GM10248 (cell line): ENCODE measurements at regions not wholly inside any gene's neighbourhood (a gene's known extent, or its start where the extent isn't known, plus 50 kb on each side); places are given as distances from the start of the nearest gene placed in this dataset.

Experiments
- CTCF ChIA-PET: fragments of 300-600 bp; sonication (Branson Sonifier 250); formaldehyde crosslinking; extraction: SDS; loops from one replicate; lab custom pipeline; 2021; ENCODE audit warnings: antibody characterized with exemption; lab: Yijun Ruan, JAX
- POLR2A ChIA-PET: fragments of 350-650 bp; sonication (Branson Sonifier 250); formaldehyde crosslinking; extraction: SDS; loops from one replicate; lab custom pipeline; 2020; ENCODE audit warnings: antibody characterized with exemption; lab: Yijun Ruan, JAX
- DNase-seq: peaks from one replicate; pipeline ENCODE4 v3.0.0; 2012; ENCODE audit errors: extremely low spot score
- CTCF ChIP-seq: IDR thresholded peaks from 2 replicates; pipeline ENCODE4 v1.5.1; 2012; ENCODE audit warnings: mild to moderate bottlenecking, low read depth; ENCODE audit errors: extremely low read depth, missing control alignments, control extremely low read depth

DNA sequence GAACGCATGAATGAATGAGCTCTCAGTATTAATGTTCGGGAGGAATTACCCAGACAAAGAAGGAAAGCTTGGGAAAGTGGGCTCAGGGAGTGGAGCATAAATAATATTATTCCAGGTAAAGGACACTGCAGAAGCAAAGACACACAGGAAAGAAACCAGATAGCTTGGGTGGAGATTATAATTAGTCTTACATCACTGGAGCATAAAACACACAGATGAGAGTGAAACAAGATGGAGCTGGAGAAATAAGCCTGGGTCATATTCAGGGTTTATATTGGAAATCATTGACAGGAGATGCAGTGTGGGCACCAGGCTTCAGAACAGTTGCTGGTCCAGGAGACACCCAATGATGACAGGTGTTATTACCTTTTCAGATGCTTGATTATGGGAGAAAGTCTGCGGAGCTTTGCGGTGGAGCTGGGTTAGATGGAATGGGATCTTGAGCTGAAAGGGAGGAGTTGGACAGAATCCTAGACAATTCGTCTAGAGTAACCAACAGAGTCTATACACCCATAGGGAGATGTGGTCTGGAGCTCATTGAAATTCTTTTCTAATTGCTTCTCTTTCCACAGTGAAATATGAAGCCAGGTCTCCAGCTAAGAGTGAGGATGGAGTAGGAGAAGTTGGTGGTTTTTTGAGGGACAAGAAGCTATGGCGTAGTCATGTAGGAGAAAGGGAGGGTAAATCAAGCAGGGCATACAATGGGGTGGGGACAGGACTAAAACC is 227.2 kb downstream of the FAM76B start:
- DNase-seq: no peak
- no peak for TF ChIP-seq CTCF
- ChIA-PET CTCF (interaction anchor here (0.7 to 1.9 kb wide), 6 partner anchors 8 to 143 kb away, joined by 3 to 8 read pairs (median 3); no protein-coding TSS in a partner anchor), POLR2A (no interaction called here)

DNA sequence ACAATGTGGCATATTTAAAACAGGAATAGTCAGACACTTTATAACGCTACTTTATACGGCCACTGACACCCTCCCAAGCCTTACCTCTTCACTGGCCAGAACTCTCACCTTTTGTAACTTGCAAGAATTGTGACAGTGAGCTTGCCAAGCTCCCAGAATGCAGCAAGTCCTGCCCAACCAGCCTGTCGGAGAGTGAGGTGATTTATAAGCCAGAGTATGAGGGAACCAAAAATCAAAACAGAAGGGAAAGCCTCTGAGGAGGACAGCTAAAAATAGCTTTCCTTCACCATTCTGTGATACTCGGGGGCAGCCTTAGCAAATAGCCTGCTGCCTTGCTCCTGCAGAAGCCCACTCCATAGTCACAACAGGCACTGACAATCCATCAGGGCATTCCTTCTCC is 229.7 kb downstream of the FAM76B start:
- CTCF ChIA-PET: interaction anchor here (2.2 kb wide), 1 partner anchor 15 kb away, joined by 6 read pairs; no protein-coding TSS in a partner anchor
- TF ChIP-seq CTCF: no peak
- POLR2A ChIA-PET: no interaction called here
- DNase-seq: no peak

DNA sequence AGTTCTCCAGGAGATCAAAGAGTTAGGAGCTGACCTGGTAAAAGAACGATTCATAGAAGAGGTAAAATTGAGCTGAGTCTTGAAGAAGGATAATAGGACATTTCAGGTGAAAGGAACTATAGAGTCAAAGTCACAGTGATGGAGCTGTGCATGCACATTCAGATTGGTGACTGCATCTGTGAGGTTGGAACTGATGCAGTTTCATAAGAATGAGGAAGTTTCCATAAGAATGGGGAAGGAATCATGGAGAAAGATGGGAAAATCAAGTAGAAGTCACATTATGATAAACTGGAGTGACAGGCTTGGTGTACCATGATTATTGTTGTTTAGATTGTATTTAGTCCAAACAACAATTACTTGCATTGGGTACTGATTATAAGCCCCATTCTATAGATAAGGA is 232.2 kb downstream of the FAM76B start:
- ChIA-PET CTCF (interaction anchor here (0.7 to 1.9 kb wide), 4 partner anchors 12 to 148 kb away, joined by 3 to 10 read pairs (median 4); no protein-coding TSS in a partner anchor), POLR2A (no interaction called here)
- DNase-seq: no peak
- TF ChIP-seq CTCF: no peak

- peak; percentile 26 for DNase-seq
- POLR2A ChIA-PET: no interaction called here
- CTCF ChIA-PET: interaction anchor here (0.9 to 1.9 kb wide), 3 partner anchors 11 to 149 kb away, joined by 3 to 10 read pairs (median 7); no protein-coding TSS in a partner anchor
- no peak for TF ChIP-seq CTCF
These were observed 233.0 kb downstream of the FAM76B start for GRCh38 chr11:95556342-95557163.

DNA sequence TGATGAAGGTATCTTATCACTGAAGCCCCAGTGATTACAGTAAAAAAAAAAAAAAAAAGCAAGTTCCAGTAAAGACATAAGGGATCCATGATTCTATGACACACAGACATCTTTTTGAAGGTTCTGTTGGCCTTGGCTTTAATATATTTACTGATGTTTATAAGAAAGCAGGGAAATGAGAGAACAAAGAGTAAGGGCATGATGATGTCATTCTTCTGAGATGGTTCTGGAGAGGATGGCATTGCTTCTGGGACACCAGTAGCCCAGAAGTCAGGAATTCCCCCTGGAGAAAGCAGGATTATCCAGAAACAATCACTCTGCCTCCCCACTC is 233.6 kb downstream of the FAM76B start:
- DNase-seq: no peak
- TF ChIP-seq CTCF: no peak
- ChIA-PET POLR2A (no interaction called here), CTCF (interaction anchor here (0.9 to 1.9 kb wide), 2 partner anchors 11 to 149 kb away, joined by 3 to 7 read pairs; no protein-coding TSS in a partner anchor)

- CTCF ChIA-PET: interaction anchor here (0.7 to 1.9 kb wide), 5 partner anchors 8 to 150 kb away, joined by 3 to 7 read pairs (median 3); no protein-coding TSS in a partner anchor
These were observed 234.7 kb downstream of the FAM76B start for GRCh38 chr11:95554911-95555310.

More at GRCh38 chr11:95554911-95555310, 234.7 kb downstream of the FAM76B start:
- no peak for TF ChIP-seq CTCF
- DNase-seq: no peak
- POLR2A ChIA-PET: no interaction called here
